Astrocyte of the spinal cord (primary cell): ENCODE measurements at regions not wholly inside any gene's neighbourhood (a gene's known extent, or its start where the extent isn't known, plus 50 kb on each side); places are given as distances from the start of the nearest gene placed in this dataset.

Source experiments
- DNase-seq: peaks from one replicate; pipeline ENCODE4 v3.0.0; 2011; ENCODE audit warnings: low read depth, low spot score
- H3K4me3 ChIP-seq: 2 replicates; pipeline ENCODE4 v1.5.1; 2011; ENCODE audit warnings: low read depth, mild to moderate bottlenecking, low read length, moderate library complexity
- CTCF ChIP-seq: IDR thresholded peaks from 2 replicates; pipeline ENCODE4 v1.5.1; 2012; ENCODE audit warnings: low read depth, mild to moderate bottlenecking, low read length, inconsistent platforms
- in situ Hi-C: cut with HindIII; loops from 2 replicates; pipeline ENCODE4 v1.10.0; 2017; ENCODE audit warnings: low sequenced_read_pairs

DNA sequence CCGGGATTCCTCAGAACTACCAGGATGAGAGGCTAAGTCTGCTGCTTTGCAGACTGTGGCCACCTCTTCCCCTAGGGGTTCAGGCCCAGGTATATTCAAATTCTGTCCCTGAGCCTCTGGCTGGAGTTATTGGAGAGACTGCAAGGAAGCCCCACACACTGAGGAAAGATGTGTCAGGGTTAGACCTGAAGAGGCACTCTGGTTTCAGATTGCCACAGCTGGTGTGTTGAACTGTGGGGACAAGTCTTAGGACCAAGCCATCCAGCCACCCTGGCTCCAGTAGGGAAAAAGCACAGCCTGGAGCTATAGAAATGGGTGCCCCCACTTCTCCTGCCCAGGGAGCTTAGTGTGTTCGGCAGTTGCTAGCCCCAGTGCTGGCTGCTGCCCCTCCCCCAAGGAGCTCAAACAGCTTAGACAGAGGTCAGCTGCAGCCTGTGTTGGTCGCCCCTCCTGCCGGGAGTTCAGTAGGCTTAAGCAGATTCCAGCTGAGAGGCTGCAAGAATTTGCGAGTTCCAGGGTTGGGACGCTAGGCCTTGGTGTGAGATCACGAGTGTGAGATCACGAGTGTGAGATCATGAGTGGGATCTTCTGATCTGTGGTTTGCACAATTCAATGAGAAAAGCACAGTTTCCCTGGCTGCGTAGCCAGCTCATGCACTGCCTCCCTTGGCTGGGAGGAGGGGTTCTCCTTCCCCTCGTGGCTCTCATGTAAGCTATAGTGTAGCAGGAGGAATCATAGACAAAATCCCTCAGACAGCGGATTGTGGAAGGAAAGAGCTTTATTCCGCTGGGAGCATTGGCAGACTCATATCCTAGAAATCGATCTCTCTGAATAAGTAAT lies 552.1 kb upstream of the CHORDC1 start:
- DNase-seq: no peak
- in situ Hi-C loops: no loop called here
- H3K4me3 ChIP-seq: no peak overlapping the region
- TF ChIP-seq CTCF: no peak

GRCh38 chr11:90770007-90770406 lies 547.2 kb upstream of the CHORDC1 start:
- no peak overlapping the region for H3K4me3 ChIP-seq
- in situ Hi-C loops: no loop called here
- TF ChIP-seq CTCF: no peak
- no peak for DNase-seq

DNA sequence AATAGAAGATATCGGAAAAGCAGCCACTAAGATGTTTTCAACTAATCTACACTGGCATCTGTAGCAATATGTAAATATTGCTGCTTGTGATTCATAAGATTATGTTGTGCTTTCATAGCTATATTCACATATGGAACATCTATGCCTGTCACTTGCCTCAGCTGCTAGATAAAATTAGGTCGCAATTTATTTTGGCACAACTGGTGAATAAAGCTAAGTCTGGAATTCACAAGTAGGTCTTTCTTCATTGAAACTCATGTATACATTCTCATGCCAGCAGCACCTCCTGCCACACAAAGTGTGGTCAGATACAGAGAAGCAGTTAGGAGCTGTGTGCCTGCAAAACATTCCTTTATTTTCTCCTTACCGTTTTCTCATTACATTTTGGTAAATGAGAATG lies 543.3 kb upstream of the CHORDC1 start:
- no peak for DNase-seq
- no peak overlapping the region for H3K4me3 ChIP-seq
- in situ Hi-C loops: no loop called here
- no peak for TF ChIP-seq CTCF

- no peak for DNase-seq
- H3K4me3 ChIP-seq: no peak overlapping the region
- no peak for TF ChIP-seq CTCF
- in situ Hi-C loops: no loop called here
These were observed 541.8 kb upstream of the CHORDC1 start for GRCh38 chr11:90764691-90765090.

GRCh38 chr11:90757849-90758494 lies 535.1 kb upstream of the CHORDC1 start:
- in situ Hi-C loops: no loop called here
- TF ChIP-seq CTCF: no peak
- no peak for DNase-seq
- no peak overlapping the region for H3K4me3 ChIP-seq

GRCh38 chr11:90756617-90757016 lies 533.8 kb upstream of the CHORDC1 start:
- H3K4me3 ChIP-seq: no peak overlapping the region
- no peak for DNase-seq
- TF ChIP-seq CTCF: no peak
- in situ Hi-C loops: no loop called here
